GM19240 (cell line): ENCODE measurements at regions not wholly inside any gene's neighbourhood (a gene's known extent, or its start where the extent isn't known, plus 50 kb on each side); places are given as distances from the start of the nearest gene placed in this dataset.

ENCODE experiments used
- DNase-seq: peaks from one replicate; pipeline ENCODE4 v3.0.0; 2011; ENCODE audit warnings: low spot score; ENCODE audit not compliant: insufficient read length

DNA sequence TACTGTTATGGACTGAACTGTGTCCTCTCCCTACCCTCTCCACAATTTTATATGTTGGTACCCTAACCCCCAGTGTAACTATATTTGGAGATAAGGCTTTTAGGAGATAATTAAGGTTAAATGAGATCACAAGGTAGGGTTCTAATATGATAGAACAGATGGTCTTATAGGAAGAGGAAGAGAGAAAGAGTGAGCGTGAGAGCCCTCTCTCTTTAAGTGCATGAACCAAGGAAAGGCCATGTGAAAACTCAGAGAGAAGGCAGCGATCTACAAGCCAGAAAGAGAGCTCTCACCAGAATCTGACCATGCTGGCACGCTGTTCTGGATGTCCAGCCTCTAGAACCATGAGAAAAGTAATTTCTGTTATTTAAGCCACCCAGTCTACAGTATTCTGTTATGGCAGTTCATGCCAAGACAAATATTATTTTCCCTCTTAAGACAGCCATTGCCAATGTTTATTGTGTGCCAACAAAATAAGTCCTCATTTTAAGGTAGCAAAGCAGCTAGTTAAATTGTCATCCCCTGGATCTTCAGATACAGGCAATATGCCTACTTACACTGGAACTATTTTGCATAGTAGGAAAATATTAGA is 336.2 kb downstream of the MID1IP1 start:
- no peak for DNase-seq

DNA sequence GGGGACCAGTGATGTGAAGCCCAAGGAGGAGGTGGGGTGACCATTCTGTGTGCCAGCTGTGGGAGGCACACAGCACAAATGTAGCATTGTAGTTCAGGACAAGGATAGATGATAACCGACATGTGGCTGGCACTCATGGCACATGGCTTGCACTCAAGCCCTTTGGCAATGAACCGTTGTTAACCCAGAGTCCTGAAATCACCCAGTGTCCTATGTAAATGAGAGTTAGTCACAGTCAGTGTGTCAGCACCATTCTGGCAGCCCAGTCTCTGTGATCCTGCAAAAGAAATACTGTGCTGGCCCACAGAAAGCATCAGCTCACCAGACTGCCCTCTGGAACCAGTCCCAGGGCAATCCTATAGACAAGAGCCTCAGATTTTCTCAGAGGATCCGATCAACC is 339.3 kb downstream of the MID1IP1 start:
- no peak for DNase-seq

- no peak for DNase-seq
Observed at GRCh38 chrX:39144323-39144722, 343.1 kb downstream of the MID1IP1 start.

DNA sequence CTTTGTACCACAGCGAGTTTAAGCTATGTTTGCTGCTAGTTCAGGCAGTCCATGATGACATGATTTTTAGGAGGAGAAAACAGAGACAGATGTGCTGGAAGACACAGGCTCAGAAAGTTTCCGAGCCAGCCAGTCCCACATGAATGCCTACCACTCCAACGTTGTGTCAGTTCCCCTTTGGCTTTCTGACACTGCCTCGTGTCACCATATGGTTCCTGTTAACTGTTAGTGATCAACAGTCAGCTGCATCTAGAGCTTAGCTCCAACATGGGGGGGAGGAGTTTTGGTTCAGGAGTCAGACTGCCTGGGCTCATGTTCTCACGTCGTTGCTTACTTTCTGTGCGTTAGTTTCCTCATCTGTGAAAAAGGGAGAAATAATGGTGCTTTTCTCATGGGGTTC is 343.7 kb downstream of the MID1IP1 start:
- DNase-seq: no peak

DNA sequence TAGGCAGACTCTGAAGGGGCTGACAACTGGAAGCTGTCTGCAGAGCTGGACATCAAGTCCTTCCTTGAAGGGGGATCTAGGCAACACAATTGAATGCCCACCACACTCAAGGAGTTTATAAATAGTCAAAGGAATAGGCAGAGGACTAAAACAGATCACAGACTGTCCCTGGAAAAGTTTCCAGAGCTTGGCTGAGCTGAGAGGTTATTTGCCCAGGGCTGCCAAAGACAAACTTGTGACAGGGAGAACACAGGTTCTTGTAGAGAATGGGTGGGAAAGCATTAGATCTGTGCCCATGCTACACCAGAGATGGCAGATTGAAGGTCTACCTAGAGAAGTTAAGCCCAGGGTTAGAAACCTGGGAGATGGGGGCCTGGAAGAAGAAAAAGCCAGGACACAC is 344.6 kb downstream of the MID1IP1 start:
- no peak for DNase-seq

- no peak for DNase-seq
Observed at GRCh38 chrX:39149761-39150160, 348.5 kb downstream of the MID1IP1 start.

DNA sequence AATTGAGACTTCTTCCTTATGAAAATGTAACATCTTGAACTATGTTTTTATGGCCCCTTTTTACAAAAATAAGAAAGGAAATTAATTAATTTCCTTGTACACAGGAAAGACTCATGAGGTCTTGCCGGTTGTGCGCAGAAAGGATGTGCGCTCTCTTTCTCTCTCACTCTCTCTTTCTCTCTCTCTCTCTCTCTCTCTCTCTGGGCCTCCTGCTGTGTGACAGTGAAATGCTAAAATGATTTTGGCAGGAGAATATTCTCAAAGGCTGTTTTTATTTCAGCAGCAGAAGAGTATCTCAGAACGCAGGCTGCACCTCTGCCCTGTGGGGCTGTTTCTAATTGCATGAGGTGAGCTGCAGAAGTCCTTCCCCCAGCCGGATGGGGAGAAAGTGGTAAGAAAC is 349.0 kb downstream of the MID1IP1 start:
- DNase-seq: no peak

DNA sequence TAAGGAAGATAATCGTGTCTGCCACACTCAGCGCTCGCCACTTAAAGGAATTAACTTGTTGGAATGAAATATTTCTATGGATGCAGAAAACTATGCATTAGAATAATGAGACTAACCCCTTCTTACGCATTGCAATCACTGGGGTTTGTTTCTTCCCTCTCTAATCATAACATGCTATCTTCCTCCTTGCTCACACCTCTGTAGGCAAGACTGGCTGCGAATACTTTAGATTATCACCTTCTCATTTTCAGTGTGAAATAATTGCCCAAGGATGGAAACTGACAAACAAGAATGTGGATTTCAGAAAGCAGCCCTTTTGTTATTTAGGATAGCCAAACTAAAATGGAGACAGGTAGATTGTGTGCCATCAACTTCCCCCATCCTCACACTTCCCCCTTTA is 349.4 kb downstream of the MID1IP1 start:
- no peak for DNase-seq

- DNase-seq: no peak
Observed at GRCh38 chrX:39152106-39152649, 350.9 kb downstream of the MID1IP1 start.

DNA sequence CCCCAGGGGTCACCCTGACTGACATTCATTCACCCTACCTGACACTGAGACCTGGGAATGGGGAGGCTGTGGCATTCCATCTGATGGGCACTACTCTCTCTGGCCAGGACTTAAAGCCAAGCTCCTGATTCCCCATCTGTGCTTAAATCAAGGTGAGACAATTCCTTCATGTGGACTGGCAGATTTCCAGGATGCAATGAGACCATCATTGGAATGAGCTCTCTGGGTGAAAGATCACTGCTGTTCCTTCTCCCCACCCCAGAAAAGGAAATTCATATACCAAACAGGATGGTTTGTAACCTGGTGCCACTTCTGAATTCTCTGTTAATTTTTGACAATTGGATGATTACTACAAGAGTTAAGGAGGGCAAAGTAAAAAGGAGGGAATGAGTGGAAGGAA is 354.8 kb downstream of the MID1IP1 start:
- no peak for DNase-seq

DNA sequence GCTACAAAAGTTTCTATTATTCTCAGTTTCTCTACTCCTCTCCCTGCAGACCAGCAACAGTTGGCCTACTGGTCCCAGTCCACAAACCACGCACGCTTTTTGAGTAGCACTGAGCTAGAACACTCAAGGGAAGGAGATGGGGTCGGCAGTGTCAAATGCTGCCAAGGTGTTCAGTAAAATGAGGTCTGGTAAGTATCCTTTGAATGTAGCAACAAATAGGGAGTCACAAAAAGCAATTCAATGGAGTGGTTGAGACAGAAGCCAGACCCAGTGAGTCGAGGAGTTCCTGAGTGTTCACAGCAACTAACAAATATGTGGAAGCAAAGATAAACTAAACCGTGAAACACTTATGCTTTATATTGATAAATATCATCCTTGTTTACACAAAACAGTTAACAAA is 355.7 kb downstream of the MID1IP1 start:
- no peak for DNase-seq

DNA sequence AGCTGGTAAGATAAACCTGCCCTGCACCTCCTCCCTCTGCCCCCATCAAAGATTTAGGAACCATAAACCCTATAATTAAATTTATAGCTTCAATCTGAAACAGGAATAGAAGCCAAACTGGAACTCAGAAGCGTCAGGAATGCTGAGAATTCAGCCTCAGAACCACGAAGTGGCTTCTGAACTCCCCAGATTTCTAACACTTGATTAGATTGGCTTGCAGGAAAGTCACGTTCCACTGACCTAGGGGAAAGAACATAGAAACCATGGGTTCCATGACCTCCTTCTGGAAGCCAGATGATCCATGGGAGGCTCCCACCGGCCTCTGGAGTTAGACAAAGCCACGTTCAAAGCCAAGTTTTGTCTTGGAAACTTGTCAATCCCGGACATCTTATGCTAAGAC is 356.5 kb downstream of the MID1IP1 start:
- DNase-seq: no peak

DNA sequence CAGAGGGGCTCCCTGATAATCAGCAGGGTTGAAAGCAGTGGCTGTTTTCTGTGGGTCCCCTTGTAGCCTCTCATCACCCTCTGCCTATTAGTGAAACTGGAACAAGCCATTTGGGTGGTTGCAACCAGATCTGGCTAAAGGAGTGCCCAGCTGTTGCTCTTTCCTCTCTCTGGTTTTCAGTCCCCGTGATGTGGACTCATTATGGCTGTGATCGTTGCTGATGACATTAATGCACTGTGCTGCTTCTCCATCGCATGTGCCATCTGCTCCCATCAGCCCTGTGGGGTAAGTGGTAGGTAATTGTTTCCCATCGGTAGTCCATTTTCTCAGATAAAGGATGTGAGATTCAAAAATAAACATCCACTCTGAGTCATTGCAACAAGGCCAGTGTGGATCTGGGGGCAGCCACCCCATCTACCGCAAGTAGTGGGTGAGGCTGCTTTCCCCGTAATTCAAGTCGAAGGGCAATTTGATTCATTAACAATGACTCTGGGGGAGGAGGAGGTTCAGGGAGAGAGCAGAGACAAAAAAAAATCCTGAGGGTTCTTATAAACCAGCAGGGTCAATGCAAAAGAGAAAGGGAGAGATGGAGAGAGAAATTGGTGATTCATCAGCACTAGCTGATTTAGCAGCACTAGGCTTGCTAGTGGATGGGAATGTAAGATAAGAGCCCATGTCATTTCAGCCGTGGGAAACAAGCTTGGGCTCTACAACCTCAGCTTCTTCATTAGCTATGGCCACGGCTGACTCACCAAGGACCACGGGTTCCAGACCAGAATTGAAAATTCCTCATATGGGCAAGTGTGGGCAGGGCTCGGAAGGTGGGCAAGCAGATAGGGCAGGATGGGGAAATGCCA is 357.8 kb downstream of the MID1IP1 start:
- no peak for DNase-seq

GRCh38 chrX:39159921-39160507 is 358.8 kb downstream of the MID1IP1 start:
- no peak for DNase-seq

- no peak for DNase-seq
Observed at GRCh38 chrX:39161611-39162255, 360.5 kb downstream of the MID1IP1 start.

DNA sequence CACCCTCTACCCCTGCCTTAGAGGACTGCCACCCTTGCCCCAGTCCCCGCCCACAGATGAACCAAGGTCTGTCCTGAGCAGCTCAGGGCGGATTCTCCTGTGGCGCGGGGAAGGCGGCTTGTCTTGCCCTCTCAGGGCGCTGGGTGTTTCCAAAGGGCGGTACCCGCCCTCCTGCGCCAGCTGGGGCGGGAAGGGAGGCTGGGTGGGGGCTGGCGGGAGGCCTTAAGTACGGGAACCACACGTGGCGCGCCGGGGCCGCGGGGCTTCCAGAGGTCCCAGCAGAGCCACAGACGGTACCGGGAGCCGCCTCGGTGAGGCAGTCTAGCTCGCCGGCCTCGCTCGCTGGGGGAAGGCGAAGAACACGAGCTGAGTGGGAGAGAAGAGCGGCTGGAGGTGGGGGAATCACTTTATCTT is 361.1 kb downstream of the MID1IP1 start:
- no peak for DNase-seq

DNA sequence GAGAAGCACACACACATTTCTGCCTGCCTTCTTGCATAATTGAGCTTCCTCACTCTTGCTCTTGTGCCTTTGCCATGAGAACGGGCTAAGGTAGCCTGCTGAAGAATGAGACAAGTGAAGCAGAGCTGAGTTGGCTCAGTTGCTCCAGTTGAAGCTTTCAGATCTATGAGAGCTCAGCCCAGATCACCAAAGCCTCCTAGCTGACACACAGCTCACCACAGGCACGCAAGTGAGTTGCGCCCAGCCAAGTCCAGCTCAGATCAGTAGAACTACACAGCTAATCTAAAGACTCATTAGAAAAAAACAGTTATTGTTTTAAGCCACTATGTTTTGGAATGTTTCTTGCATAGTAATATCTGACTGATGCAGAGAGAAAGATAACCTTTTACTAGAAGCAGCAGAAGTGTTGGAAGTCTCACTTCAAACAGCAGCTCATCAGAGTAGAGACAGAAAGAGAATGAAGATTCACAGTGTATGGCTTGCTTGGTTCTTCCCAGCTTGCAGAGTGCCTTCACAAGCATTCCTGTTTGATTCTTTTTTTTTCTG is 362.4 kb downstream of the MID1IP1 start:
- DNase-seq: no peak

- no peak for DNase-seq
Observed at GRCh38 chrX:39164212-39164611, 363.0 kb downstream of the MID1IP1 start.

GRCh38 chrX:39165185-39165584 is 363.9 kb downstream of the MID1IP1 start:
- DNase-seq: no peak

GRCh38 chrX:39165773-39166172 is 364.5 kb downstream of the MID1IP1 start:
- no peak for DNase-seq

DNA sequence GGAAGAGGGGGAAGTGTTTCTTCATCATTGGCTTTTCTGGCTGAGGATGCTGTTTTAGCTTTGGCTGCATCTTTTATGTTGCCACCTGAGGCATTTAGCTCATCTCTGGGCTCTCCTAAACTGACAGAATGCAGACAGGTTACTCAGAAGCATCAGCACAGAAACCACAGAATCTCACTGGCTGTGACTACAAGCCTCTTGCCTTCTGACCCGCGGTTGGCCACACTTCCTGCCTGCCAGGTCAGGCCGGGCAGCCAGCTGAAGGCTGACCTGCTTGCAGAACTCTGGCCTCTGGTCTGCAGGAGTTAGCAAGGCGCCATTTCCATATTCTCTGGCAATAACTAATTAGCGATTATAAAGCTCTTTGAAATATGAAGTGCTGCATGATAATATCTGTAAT is 366.5 kb downstream of the MID1IP1 start:
- DNase-seq: no peak

- no peak for DNase-seq
Observed at GRCh38 chrX:39168609-39169008, 367.4 kb downstream of the MID1IP1 start.
